CD14-positive monocyte (primary cell): ENCODE measurements at regions not wholly inside any gene's neighbourhood (a gene's known extent, or its start where the extent isn't known, plus 50 kb on each side); places are given as distances from the start of the nearest gene placed in this dataset.

Experiments used
- DNase-seq, 3 donors: peaks; one replicate each; pipeline ENCODE4 v3.0.0-alpha.2; 2011 to 2022
- H2AFZ ChIP-seq: 2 replicates; pipeline ENCODE4 v1.6.0; 2012; ENCODE audit warnings: mild to moderate bottlenecking, low read depth, low read length, inconsistent platforms; ENCODE audit not compliant: insufficient read depth, poor library complexity, severe bottlenecking
- H3K27ac ChIP-seq, 2 donors: 1 replicate in 1 of 2; 2 replicates in 1 of 2; pipeline ENCODE4 v1.5.1; 2012 to 2013; ENCODE audit warnings: low read length in 2 of 2, control low read depth in 1 of 2, inconsistent platforms in 1 of 2, low read depth in 1 of 2, mild to moderate bottlenecking in 1 of 2
- H3K27me3 ChIP-seq, 2 donors: one replicate each; pipeline versions ENCODE4 v1.6.0 to v1.6.1; 2011 to 2013; ENCODE audit warnings: low read length in 2 of 2; ENCODE audit not compliant: control insufficient read depth in 2 of 2, insufficient read depth in 2 of 2
- H3K36me3 ChIP-seq, 2 donors: replicated peaks in 1 of 2; 1 replicate in 1 of 2; 2 replicates in 1 of 2; pipeline versions ENCODE4 v1.5.1 to v1.6.1; 2012 to 2013; ENCODE audit warnings: low read length in 2 of 2, control low read depth in 1 of 2, inconsistent platforms in 1 of 2, mild to moderate bottlenecking in 1 of 2; ENCODE audit not compliant: insufficient read depth in 2 of 2, control insufficient read depth in 1 of 2
- H3K4me1 ChIP-seq, 2 donors: 1 replicate in 1 of 2; 2 replicates in 1 of 2; pipeline versions ENCODE4 v1.5.1 to v1.6.1; 2012 to 2013; ENCODE audit warnings: low read length in 2 of 2, control low read depth in 1 of 2, inconsistent platforms in 1 of 2, mild to moderate bottlenecking in 1 of 2, moderate library complexity in 1 of 2; ENCODE audit not compliant: insufficient read depth in 2 of 2, control insufficient read depth in 1 of 2
- H3K4me2 ChIP-seq: replicated peaks from 2 replicates; pipeline ENCODE3; 2012; ENCODE audit warnings: low read length, moderate library complexity, mild to moderate bottlenecking; ENCODE audit not compliant: poor library complexity, severe bottlenecking; ENCODE audit errors: extremely low read depth
- H3K4me3 ChIP-seq, 3 experiments: fragments of 200-600 bp in 1 of 3; sonication (generic) in 1 of 3; replicated peaks in 1 of 3; 1 replicate in 2 of 3; 2 replicates in 1 of 3; pipeline ENCODE4 v1.5.1; 2011 to 2013; ENCODE audit warnings: low read length in 3 of 3, mild to moderate bottlenecking in 3 of 3, control low read depth in 2 of 3, low read depth in 2 of 3, inconsistent platforms in 1 of 3, moderate library complexity in 1 of 3
- H3K79me2 ChIP-seq: 2 replicates; pipeline ENCODE4 v1.6.0; 2012; ENCODE audit warnings: mild to moderate bottlenecking, control low read depth, inconsistent platforms, low read length, moderate library complexity; ENCODE audit not compliant: insufficient read depth
- H3K9ac ChIP-seq: 2 replicates; pipeline ENCODE4 v1.6.0; 2017; ENCODE audit warnings: low read length, mild to moderate bottlenecking; ENCODE audit not compliant: insufficient read depth, poor library complexity, severe bottlenecking
- H3K9me3 ChIP-seq, 2 donors: replicated peaks in 1 of 2; 1 replicate in 1 of 2; 2 replicates in 1 of 2; pipeline versions ENCODE4 v1.5.1 to v1.6.1; 2012 to 2013; ENCODE audit warnings: low read length in 2 of 2, control low read depth in 1 of 2; ENCODE audit not compliant: control insufficient read depth in 1 of 2, insufficient read depth in 1 of 2
- H4K20me1 ChIP-seq: 2 replicates; pipeline ENCODE4 v1.6.0; 2012; ENCODE audit warnings: mild to moderate bottlenecking, low read length, control low read depth, moderate library complexity; ENCODE audit not compliant: insufficient read depth
- H3K27ac Mint-ChIP-seq, 7 donors: one replicate each; pipeline ENCODE4 v1.8.0; 2020; ENCODE audit warnings: mild to moderate bottlenecking in 7 of 7, mixed read lengths in 7 of 7, moderate library complexity in 6 of 7, inconsistent platforms in 2 of 7
- H3K27me3 Mint-ChIP-seq, 3 donors: one replicate each; pipeline ENCODE4 v1.8.0; 2021 to 2022; ENCODE audit warnings: low read depth in 3 of 3, mild to moderate bottlenecking in 3 of 3, mixed read lengths in 3 of 3, moderate library complexity in 3 of 3, inconsistent platforms in 1 of 3
- H3K36me3 Mint-ChIP-seq, 2 donors: one replicate each; pipeline ENCODE4 v1.8.0; 2020; ENCODE audit warnings: mixed read lengths in 2 of 2, inconsistent platforms in 1 of 2, mild to moderate bottlenecking in 1 of 2
- H3K4me1 Mint-ChIP-seq: one replicate; pipeline ENCODE4 v1.8.0; 2020; ENCODE audit warnings: mild to moderate bottlenecking, mixed read lengths
- H3K4me3 Mint-ChIP-seq, 2 donors: one replicate each; pipeline ENCODE4 v1.8.0; 2020; ENCODE audit warnings: mild to moderate bottlenecking in 2 of 2, mixed read lengths in 2 of 2, moderate library complexity in 1 of 2
- H3K9me3 Mint-ChIP-seq, 7 donors: one replicate each; pipeline ENCODE4 v1.8.0; 2020 to 2022; ENCODE audit warnings: mixed read lengths in 7 of 7, mild to moderate bottlenecking in 6 of 7, moderate library complexity in 6 of 7, inconsistent platforms in 2 of 7
- CTCF ChIP-seq: fragments of 200-600 bp; IDR thresholded peaks from one replicate; pipeline ENCODE4 v1.8.0; 2022; ENCODE audit warnings: antibody characterized with exemption, mild to moderate bottlenecking
- intact Hi-C, 2 donors: fragments of 100-400 bp; cut with micrococcal nuclease; formaldehyde crosslinking; loops; one replicate each; pipeline versions ENCODE4 v1.15.0 to v1.15.1; 2023

GRCh38 chr1:194830387-194830786 lies 1644.0 kb upstream of the B3GALT2 start:
- Mint-ChIP-seq H3K4me3 (no peak overlapping the region), H3K27me3 (no peaks in the 10 kb centered on the region), H3K9me3 (peaks cover 0 to 13% (median 2%) of the 10 kb centered on the region in 7 donors), H3K36me3 (no peaks in the 10 kb centered on the region), H3K4me1 (no peaks in the 10 kb centered on the region), H3K27ac (no peak overlapping the region)
- Histone ChIP-seq H4K20me1 (no peaks in the 10 kb centered on the region), H3K36me3 (no peaks in the 10 kb centered on the region), H3K9me3 (no peaks in the 10 kb centered on the region), H3K27me3 (no peaks in the 10 kb centered on the region), H3K4me1 (no peaks in the 10 kb centered on the region), H2AFZ (no peak overlapping the region), H3K4me2 (no peak overlapping the region), H3K79me2 (no peaks in the 10 kb centered on the region), H3K9ac (no peak overlapping the region), H3K4me3 (no peak overlapping the region), H3K27ac (no peak overlapping the region)
- no peak for TF ChIP-seq CTCF
- intact Hi-C loops, result no loop called here
- DNase-seq, result no peak

- H3K27ac Mint-ChIP-seq, result no peak overlapping the region
- intact Hi-C loops, result no loop called here
- TF ChIP-seq CTCF, result no peak
Measured at GRCh38 chr1:194829492-194829891, 1643.1 kb upstream of the B3GALT2 start.

More at GRCh38 chr1:194829492-194829891, 1643.1 kb upstream of the B3GALT2 start:
- Histone ChIP-seq H3K79me2 (no peaks in the 10 kb centered on the region), H3K27ac (no peak overlapping the region), H2AFZ (no peak overlapping the region), H3K4me3 (no peak overlapping the region), H3K9me3 (no peaks in the 10 kb centered on the region), H4K20me1 (no peaks in the 10 kb centered on the region), H3K36me3 (no peaks in the 10 kb centered on the region), H3K4me2 (no peak overlapping the region), H3K4me1 (no peaks in the 10 kb centered on the region), H3K9ac (no peak overlapping the region), H3K27me3 (no peaks in the 10 kb centered on the region)
- Mint-ChIP-seq H3K4me3 (no peak overlapping the region), H3K9me3 (peaks cover 0 to 13% (median 2%) of the 10 kb centered on the region in 7 donors), H3K27me3 (no peaks in the 10 kb centered on the region), H3K4me1 (no peaks in the 10 kb centered on the region), H3K36me3 (no peaks in the 10 kb centered on the region)
- DNase-seq, result no peak
